Naive B cell (primary cell): ENCODE measurements at regions not wholly inside any gene's neighbourhood (a gene's known extent, or its start where the extent isn't known, plus 50 kb on each side); places are given as distances from the start of the nearest gene placed in this dataset.

ENCODE experiments used
- ATAC-seq, 2 donors: fragments of 150-1000 bp; cut with Tn5 transposase; 2 replicates each; pipeline ENCODE4 v1.10.0; 2021; ENCODE audit warnings: low read depth in 2 of 2, mild to moderate bottlenecking in 2 of 2, moderate library complexity in 2 of 2
- DNase-seq: peaks from one replicate; pipeline ENCODE4 v3.0.0; 2022
- H3K27ac Mint-ChIP-seq, 6 donors: one replicate each; pipeline ENCODE4 v1.8.0; 2020 to 2022; ENCODE audit warnings: mild to moderate bottlenecking in 6 of 6, mixed read lengths in 6 of 6, moderate library complexity in 5 of 6, inconsistent platforms in 2 of 6
- H3K27me3 Mint-ChIP-seq, 3 donors: one replicate each; pipeline ENCODE4 v1.8.0; 2021 to 2022; ENCODE audit warnings: mixed read lengths in 3 of 3, mild to moderate bottlenecking in 1 of 3
- H3K36me3 Mint-ChIP-seq, 2 donors: one replicate each; pipeline ENCODE4 v1.8.0; 2020 to 2022; ENCODE audit warnings: mixed read lengths in 2 of 2, inconsistent platforms in 1 of 2, mild to moderate bottlenecking in 1 of 2
- H3K4me1 Mint-ChIP-seq, 3 donors: one replicate each; pipeline ENCODE4 v1.8.0; 2020 to 2022; ENCODE audit warnings: mixed read lengths in 3 of 3, inconsistent platforms in 1 of 3, mild to moderate bottlenecking in 1 of 3, moderate library complexity in 1 of 3
- H3K4me3 Mint-ChIP-seq, 8 donors: one replicate each; pipeline ENCODE4 v1.8.0; 2020 to 2022; ENCODE audit warnings: mild to moderate bottlenecking in 8 of 8, mixed read lengths in 8 of 8, moderate library complexity in 8 of 8, inconsistent platforms in 2 of 8
- H3K9me3 Mint-ChIP-seq, 7 donors: one replicate each; pipeline ENCODE4 v1.8.0; 2020 to 2022; ENCODE audit warnings: mixed read lengths in 7 of 7, mild to moderate bottlenecking in 5 of 7, inconsistent platforms in 2 of 7, moderate library complexity in 1 of 7

GRCh38 chr2:139165041-139165440 lies 384.9 kb upstream of the NXPH2 start:
- no peaks in the 10 kb centered on the region for H3K27me3 Mint-ChIP-seq
- DNase-seq (no peak), ATAC-seq (no peak)
- H3K4me1 Mint-ChIP-seq = no peaks in the 10 kb centered on the region
- peaks cover 0 to 3% (median 0%) of the 10 kb centered on the region in 7 donors for H3K9me3 Mint-ChIP-seq
- no peak overlapping the region for H3K27ac Mint-ChIP-seq
- no peaks in the 10 kb centered on the region for H3K36me3 Mint-ChIP-seq
- H3K4me3 Mint-ChIP-seq = no peak overlapping the region

- ATAC-seq (no peak), DNase-seq (no peak)
- H3K4me1 Mint-ChIP-seq = no peaks in the 10 kb centered on the region
- no peaks in the 10 kb centered on the region for H3K36me3 Mint-ChIP-seq
- no peaks in the 10 kb centered on the region for H3K27me3 Mint-ChIP-seq
- peaks cover 0 to 13% (median 0%) of the 10 kb centered on the region in 7 donors for H3K9me3 Mint-ChIP-seq
- H3K4me3 Mint-ChIP-seq = no peak overlapping the region
- H3K27ac Mint-ChIP-seq = no peak overlapping the region
Observed at GRCh38 chr2:139162957-139163356, 382.8 kb upstream of the NXPH2 start.

- Mint-ChIP-seq H3K9me3 (peaks cover 0 to 15% (median 0%) of the 10 kb centered on the region in 7 donors), H3K27me3 (no peaks in the 10 kb centered on the region), H3K27ac (no peak overlapping the region), H3K36me3 (no peaks in the 10 kb centered on the region), H3K4me3 (no peak overlapping the region), H3K4me1 (no peaks in the 10 kb centered on the region)
- DNase-seq (no peak), ATAC-seq (no peak)
Observed at GRCh38 chr2:139162456-139162855, 382.3 kb upstream of the NXPH2 start.

GRCh38 chr2:139160836-139161235 lies 380.6 kb upstream of the NXPH2 start:
- peaks cover 0 to 15% (median 0%) of the 10 kb centered on the region in 7 donors for H3K9me3 Mint-ChIP-seq
- ATAC-seq = no peak
- H3K27ac Mint-ChIP-seq = no peak overlapping the region
- DNase-seq = no peak
- no peaks in the 10 kb centered on the region for H3K27me3 Mint-ChIP-seq
- H3K4me1 Mint-ChIP-seq = no peaks in the 10 kb centered on the region
- H3K4me3 Mint-ChIP-seq = no peak overlapping the region
- H3K36me3 Mint-ChIP-seq = no peaks in the 10 kb centered on the region

GRCh38 chr2:139159177-139159576 lies 379.0 kb upstream of the NXPH2 start:
- ATAC-seq (no peak), DNase-seq (no peak)
- H3K4me3 Mint-ChIP-seq = no peak overlapping the region
- H3K36me3 Mint-ChIP-seq = no peaks in the 10 kb centered on the region
- no peak overlapping the region for H3K27ac Mint-ChIP-seq
- no peaks in the 10 kb centered on the region for H3K4me1 Mint-ChIP-seq
- no peaks in the 10 kb centered on the region for H3K27me3 Mint-ChIP-seq
- H3K9me3 Mint-ChIP-seq = peaks cover 0 to 15% (median 0%) of the 10 kb centered on the region in 7 donors

- Mint-ChIP-seq H3K27ac (no peak overlapping the region), H3K4me3 (no peak overlapping the region), H3K9me3 (peaks cover 0 to 15% (median 2%) of the 10 kb centered on the region in 7 donors), H3K36me3 (no peaks in the 10 kb centered on the region), H3K4me1 (no peaks in the 10 kb centered on the region), H3K27me3 (no peaks in the 10 kb centered on the region)
- no peak for DNase-seq
- ATAC-seq = no peak
Observed at GRCh38 chr2:139156730-139157129, 376.5 kb upstream of the NXPH2 start.

GRCh38 chr2:139155991-139156390 lies 375.8 kb upstream of the NXPH2 start:
- H3K9me3 Mint-ChIP-seq = peaks cover 0 to 16% (median 5%) of the 10 kb centered on the region in 7 donors
- DNase-seq (no peak), ATAC-seq (no peak)
- no peak overlapping the region for H3K27ac Mint-ChIP-seq
- H3K36me3 Mint-ChIP-seq = no peaks in the 10 kb centered on the region
- H3K4me1 Mint-ChIP-seq = no peaks in the 10 kb centered on the region
- H3K27me3 Mint-ChIP-seq = no peaks in the 10 kb centered on the region
- no peak overlapping the region for H3K4me3 Mint-ChIP-seq

GRCh38 chr2:139142252-139142880 lies 362.2 kb upstream of the NXPH2 start:
- Mint-ChIP-seq H3K9me3 (peaks cover 0 to 8% (median 3%) of the 10 kb centered on the region in 7 donors), H3K27me3 (no peaks in the 10 kb centered on the region), H3K27ac (no peak overlapping the region), H3K4me1 (no peaks in the 10 kb centered on the region), H3K4me3 (no peak overlapping the region), H3K36me3 (no peaks in the 10 kb centered on the region)
- DNase-seq = no peak
- ATAC-seq = no peak

GRCh38 chr2:139124271-139124670 lies 344.1 kb upstream of the NXPH2 start:
- ATAC-seq = no peak
- Mint-ChIP-seq H3K27me3 (no peaks in the 10 kb centered on the region), H3K36me3 (no peaks in the 10 kb centered on the region), H3K4me1 (no peaks in the 10 kb centered on the region), H3K9me3 (peaks cover 0 to 20% (median 0%) of the 10 kb centered on the region in 7 donors), H3K27ac (no peak overlapping the region), H3K4me3 (no peak overlapping the region)
- DNase-seq = no peak

- Mint-ChIP-seq H3K27me3 (no peaks in the 10 kb centered on the region), H3K36me3 (no peaks in the 10 kb centered on the region), H3K27ac (no peak overlapping the region), H3K4me1 (no peaks in the 10 kb centered on the region), H3K9me3 (peaks cover 0 to 19% (median 0%) of the 10 kb centered on the region in 7 donors), H3K4me3 (no peak overlapping the region)
- no peak for ATAC-seq
- no peak for DNase-seq
Observed at GRCh38 chr2:139123795-139124194, 343.6 kb upstream of the NXPH2 start.

GRCh38 chr2:139122711-139123158 lies 342.5 kb upstream of the NXPH2 start:
- no peaks in the 10 kb centered on the region for H3K27me3 Mint-ChIP-seq
- peak overlapping the region in 1 of 8 donors; percentile 22 for H3K4me3 Mint-ChIP-seq
- no peak overlapping the region for H3K27ac Mint-ChIP-seq
- DNase-seq (no peak), ATAC-seq (no peak)
- no peaks in the 10 kb centered on the region for H3K36me3 Mint-ChIP-seq
- peaks cover 0 to 13% (median 2%) of the 10 kb centered on the region in 7 donors for H3K9me3 Mint-ChIP-seq
- H3K4me1 Mint-ChIP-seq = no peaks in the 10 kb centered on the region

- H3K27me3 Mint-ChIP-seq = no peaks in the 10 kb centered on the region
- DNase-seq (no peak), ATAC-seq (no peak)
- H3K36me3 Mint-ChIP-seq = no peaks in the 10 kb centered on the region
- H3K4me1 Mint-ChIP-seq = no peaks in the 10 kb centered on the region
- peaks cover 0 to 9% (median 4%) of the 10 kb centered on the region in 7 donors for H3K9me3 Mint-ChIP-seq
- H3K4me3 Mint-ChIP-seq = no peak overlapping the region
- H3K27ac Mint-ChIP-seq = no peak overlapping the region
Observed at GRCh38 chr2:139099721-139100120, 319.5 kb upstream of the NXPH2 start.

GRCh38 chr2:139098961-139099360 lies 318.8 kb upstream of the NXPH2 start:
- H3K27ac Mint-ChIP-seq = no peak overlapping the region
- H3K4me3 Mint-ChIP-seq = no peak overlapping the region
- H3K9me3 Mint-ChIP-seq = peaks cover 0 to 7% (median 4%) of the 10 kb centered on the region in 7 donors
- H3K27me3 Mint-ChIP-seq = no peaks in the 10 kb centered on the region
- no peak for DNase-seq
- H3K36me3 Mint-ChIP-seq = no peaks in the 10 kb centered on the region
- ATAC-seq = no peak
- H3K4me1 Mint-ChIP-seq = no peaks in the 10 kb centered on the region

GRCh38 chr2:139083121-139083520 lies 302.9 kb upstream of the NXPH2 start:
- Mint-ChIP-seq H3K4me3 (no peak overlapping the region), H3K4me1 (no peaks in the 10 kb centered on the region), H3K27ac (no peak overlapping the region), H3K27me3 (no peaks in the 10 kb centered on the region), H3K36me3 (no peaks in the 10 kb centered on the region), H3K9me3 (peaks cover 0 to 13% (median 0%) of the 10 kb centered on the region in 7 donors)
- no peak for DNase-seq
- ATAC-seq = no peak

- ATAC-seq (no peak), DNase-seq (no peak)
- Mint-ChIP-seq H3K27ac (no peak overlapping the region), H3K4me3 (no peak overlapping the region), H3K9me3 (peaks cover 0 to 9% (median 0%) of the 10 kb centered on the region in 7 donors), H3K27me3 (no peaks in the 10 kb centered on the region), H3K4me1 (no peaks in the 10 kb centered on the region), H3K36me3 (no peaks in the 10 kb centered on the region)
Observed at GRCh38 chr2:139080244-139080643, 300.1 kb upstream of the NXPH2 start.
